Astrocyte (in vitro differentiated cells and primary cell): ENCODE measurements at regions not wholly inside any gene's neighbourhood (a gene's known extent, or its start where the extent isn't known, plus 50 kb on each side); places are given as distances from the start of the nearest gene placed in this dataset.

Source experiments
- DNase-seq: peaks from one replicate; pipeline ENCODE4 v3.0.0-alpha.2; 2010; ENCODE audit warnings: low read depth
- FAIRE-seq: peaks from 2 replicates; lab custom pipeline; 2011; peaks lifted over from hg19 to GRCh38; lab: Jason Lieb, UNC
- H2AFZ ChIP-seq: 2 replicates; pipeline ENCODE4 v1.6.0; 2012; ENCODE audit warnings: low read depth, low read length, inconsistent platforms
- H3K27ac ChIP-seq: 2 replicates; pipeline ENCODE4 v1.5.1; 2011; ENCODE audit warnings: low read depth, low read length, inconsistent platforms
- H3K27me3 ChIP-seq: 2 replicates; pipeline ENCODE4 v1.6.0; 2011; ENCODE audit warnings: low read length, inconsistent platforms; ENCODE audit not compliant: insufficient read depth
- H3K36me3 ChIP-seq: 2 replicates; pipeline ENCODE4 v1.5.1; 2011; ENCODE audit warnings: low read length, inconsistent platforms; ENCODE audit not compliant: insufficient read depth
- H3K4me1 ChIP-seq: 2 replicates; pipeline ENCODE4 v1.5.1; 2011; ENCODE audit warnings: low read length, inconsistent platforms; ENCODE audit not compliant: insufficient read depth
- H3K4me2 ChIP-seq: 2 replicates; pipeline ENCODE4 v1.6.0; 2012; ENCODE audit warnings: low read length, inconsistent platforms
- H3K4me3 ChIP-seq: 2 replicates; pipeline ENCODE4 v1.5.1; 2011; ENCODE audit warnings: low read depth, mild to moderate bottlenecking, low read length, inconsistent platforms; ENCODE audit not compliant: insufficient read depth
- H3K79me2 ChIP-seq: 2 replicates; pipeline ENCODE4 v1.6.0; 2012; ENCODE audit warnings: mild to moderate bottlenecking, low read length, inconsistent platforms; ENCODE audit not compliant: insufficient read depth
- H3K9ac ChIP-seq: 2 replicates; pipeline ENCODE4 v1.6.0; 2012; ENCODE audit warnings: mild to moderate bottlenecking, low read length, inconsistent platforms
- H3K9me3 ChIP-seq: 2 replicates; pipeline ENCODE4 v1.5.1; 2012; ENCODE audit warnings: low read depth, mild to moderate bottlenecking, low read length, inconsistent platforms; ENCODE audit not compliant: insufficient read depth
- H4K20me1 ChIP-seq: 2 replicates; pipeline ENCODE4 v1.6.0; 2012; ENCODE audit warnings: low read length, inconsistent platforms; ENCODE audit not compliant: insufficient read depth
- H3K27ac Mint-ChIP-seq: one replicate; pipeline ENCODE4 v1.8.0; 2021; ENCODE audit warnings: mild to moderate bottlenecking, mixed read lengths; ENCODE audit not compliant: unreplicated experiment
- H3K27me3 Mint-ChIP-seq: one replicate; pipeline ENCODE4 v1.8.0; 2021; ENCODE audit warnings: low read depth, mixed read lengths; ENCODE audit not compliant: unreplicated experiment
- H3K36me3 Mint-ChIP-seq: one replicate; pipeline ENCODE4 v1.8.0; 2021; ENCODE audit warnings: low read depth, mixed read lengths; ENCODE audit not compliant: unreplicated experiment
- H3K4me1 Mint-ChIP-seq: one replicate; pipeline ENCODE4 v1.8.0; 2021; ENCODE audit warnings: low read depth, mixed read lengths; ENCODE audit not compliant: unreplicated experiment
- H3K4me3 Mint-ChIP-seq: one replicate; pipeline ENCODE4 v1.8.0; 2021; ENCODE audit warnings: mild to moderate bottlenecking, moderate library complexity, mixed read lengths; ENCODE audit not compliant: unreplicated experiment
- H3K9me3 Mint-ChIP-seq: one replicate; pipeline ENCODE4 v1.8.0; 2021; ENCODE audit warnings: mild to moderate bottlenecking, mixed read lengths; ENCODE audit not compliant: unreplicated experiment
- EZH2 ChIP-seq: IDR thresholded peaks from 2 replicates; pipeline ENCODE4 v1.6.1; 2012; ENCODE audit warnings: mild to moderate bottlenecking, low read length, inconsistent platforms; ENCODE audit not compliant: insufficient read depth
- TF ChIP-seq, protein P1 (sequence below): IDR thresholded peaks from 2 replicates; pipeline ENCODE4 v1.5.1; 2011; ENCODE audit warnings: low read depth, mild to moderate bottlenecking, inconsistent platforms, low read length, moderate library complexity; ENCODE audit not compliant: insufficient read depth

DNA sequence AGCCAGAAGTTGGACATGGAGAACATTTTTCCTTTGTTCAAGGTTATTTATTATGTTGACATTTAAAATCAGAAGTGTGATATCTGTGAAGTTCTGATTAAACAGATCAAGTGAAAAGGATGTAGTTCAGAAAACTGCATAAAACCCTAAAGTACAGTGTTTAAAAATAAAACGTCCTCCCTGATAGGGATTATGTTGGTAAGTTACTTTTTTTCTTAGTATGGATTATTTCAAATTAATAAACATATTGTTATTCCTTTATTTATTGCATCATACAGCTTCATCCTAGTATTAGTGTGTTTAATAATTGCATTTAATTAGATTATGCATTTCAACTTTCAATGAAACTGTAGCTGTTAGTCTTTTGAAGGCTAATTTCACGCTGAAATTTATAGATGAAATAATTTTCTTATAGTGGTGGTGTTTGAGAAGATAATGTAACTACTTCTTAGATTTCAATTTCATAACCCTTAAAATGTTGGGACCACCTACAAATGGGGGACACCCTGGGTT lies 157.9 kb upstream of the DMRT1 start:
- peak overlapping the region; percentile 61 for H3K4me3 ChIP-seq

DNA sequence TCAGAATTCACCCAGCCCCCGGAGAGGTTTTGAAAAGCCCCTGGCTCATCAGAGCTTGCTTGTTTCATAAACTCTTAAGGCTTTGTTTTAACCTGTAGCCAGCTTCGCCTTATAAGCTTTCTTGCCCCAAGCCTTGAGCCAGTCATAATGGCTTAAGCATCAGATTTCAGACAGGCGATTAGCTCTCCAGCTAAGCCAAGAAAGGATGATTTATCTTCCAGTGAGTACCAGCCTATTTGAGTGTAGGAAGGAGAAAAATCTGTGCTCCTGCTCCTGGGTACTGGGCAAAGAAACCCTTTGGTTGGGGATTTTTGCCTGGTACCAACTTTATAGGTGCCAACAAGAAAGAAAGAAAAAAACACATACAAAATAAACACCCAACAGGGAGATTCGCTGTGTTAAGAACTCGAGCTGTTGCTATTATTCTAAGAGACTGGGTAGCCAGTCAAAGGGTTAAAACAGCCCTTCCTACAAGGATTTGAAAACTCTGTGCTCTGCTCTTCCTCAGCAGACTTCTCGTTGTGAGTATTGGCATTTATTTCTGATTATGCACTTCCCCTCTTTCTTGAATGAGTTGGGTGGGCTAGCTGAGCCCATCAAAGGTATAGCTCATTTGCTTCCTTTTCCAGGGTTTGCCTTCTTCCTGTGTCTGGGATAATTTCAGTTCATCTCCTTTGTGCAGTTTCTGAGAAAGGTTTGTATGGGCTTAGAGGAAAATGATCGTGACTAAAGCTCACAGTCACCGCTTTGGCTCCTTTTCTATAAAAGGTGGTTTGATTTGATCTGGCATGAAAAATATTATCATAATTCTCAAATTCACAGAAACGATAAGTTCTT lies 157.2 kb upstream of the DMRT1 start:
- H2AFZ ChIP-seq = peak overlapping the region; percentile 24
- H3K27me3 Mint-ChIP-seq = no peaks in the 10 kb centered on the region
- no peaks in the 10 kb centered on the region for H3K27me3 ChIP-seq
- H3K27ac Mint-ChIP-seq = peak overlapping the region; percentile 21
- H3K9me3 ChIP-seq = no peaks in the 10 kb centered on the region
- H3K9me3 Mint-ChIP-seq = peaks cover 2% of the 10 kb centered on the region
- H3K36me3 Mint-ChIP-seq = no peaks in the 10 kb centered on the region
- H3K4me2 ChIP-seq = peak overlapping the region; percentile 87
- TF ChIP-seq EZH2 = no peak
- TF ChIP-seq, protein P1, sequence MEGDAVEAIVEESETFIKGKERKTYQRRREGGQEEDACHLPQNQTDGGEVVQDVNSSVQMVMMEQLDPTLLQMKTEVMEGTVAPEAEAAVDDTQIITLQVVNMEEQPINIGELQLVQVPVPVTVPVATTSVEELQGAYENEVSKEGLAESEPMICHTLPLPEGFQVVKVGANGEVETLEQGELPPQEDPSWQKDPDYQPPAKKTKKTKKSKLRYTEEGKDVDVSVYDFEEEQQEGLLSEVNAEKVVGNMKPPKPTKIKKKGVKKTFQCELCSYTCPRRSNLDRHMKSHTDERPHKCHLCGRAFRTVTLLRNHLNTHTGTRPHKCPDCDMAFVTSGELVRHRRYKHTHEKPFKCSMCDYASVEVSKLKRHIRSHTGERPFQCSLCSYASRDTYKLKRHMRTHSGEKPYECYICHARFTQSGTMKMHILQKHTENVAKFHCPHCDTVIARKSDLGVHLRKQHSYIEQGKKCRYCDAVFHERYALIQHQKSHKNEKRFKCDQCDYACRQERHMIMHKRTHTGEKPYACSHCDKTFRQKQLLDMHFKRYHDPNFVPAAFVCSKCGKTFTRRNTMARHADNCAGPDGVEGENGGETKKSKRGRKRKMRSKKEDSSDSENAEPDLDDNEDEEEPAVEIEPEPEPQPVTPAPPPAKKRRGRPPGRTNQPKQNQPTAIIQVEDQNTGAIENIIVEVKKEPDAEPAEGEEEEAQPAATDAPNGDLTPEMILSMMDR = no peak
- peak overlapping the region; percentile 96 for H3K27ac ChIP-seq
- H3K4me1 ChIP-seq = peaks cover 41% of the 10 kb centered on the region
- H3K4me3 Mint-ChIP-seq = peak overlapping the region; percentile 43
- peak overlapping the region; percentile 87 for H3K9ac ChIP-seq
- H3K4me3 ChIP-seq = peak overlapping the region; percentile 61
- H4K20me1 ChIP-seq = no peaks in the 10 kb centered on the region
- FAIRE-seq (no peak), DNase-seq (peak; percentile 88)
- peaks cover 30% of the 10 kb centered on the region for H3K79me2 ChIP-seq
- H3K4me1 Mint-ChIP-seq = peaks cover 33% of the 10 kb centered on the region
- H3K36me3 ChIP-seq = no peaks in the 10 kb centered on the region

More for the DNA sequence above, 157.9 kb upstream of the DMRT1 start:
- peaks cover 41% of the 10 kb centered on the region for H3K4me1 ChIP-seq
- Mint-ChIP-seq H3K9me3 (peaks cover 2% of the 10 kb centered on the region), H3K36me3 (no peaks in the 10 kb centered on the region), H3K27ac (peak overlapping the region; percentile 21), H3K4me1 (peaks cover 33% of the 10 kb centered on the region), H3K27me3 (no peaks in the 10 kb centered on the region), H3K4me3 (no peak overlapping the region)
- H3K79me2 ChIP-seq = peaks cover 23% of the 10 kb centered on the region
- no peak for FAIRE-seq
- TF ChIP-seq, protein P1 = no peak
- TF ChIP-seq EZH2 = no peak
- no peaks in the 10 kb centered on the region for H3K9me3 ChIP-seq
- H3K4me2 ChIP-seq = peak overlapping the region; percentile 87
- peak overlapping the region; percentile 96 for H3K27ac ChIP-seq
- peak overlapping the region; percentile 87 for H3K9ac ChIP-seq
- no peaks in the 10 kb centered on the region for H3K36me3 ChIP-seq
- DNase-seq = no peak
- H3K27me3 ChIP-seq = no peaks in the 10 kb centered on the region
- H4K20me1 ChIP-seq = no peaks in the 10 kb centered on the region
- peak overlapping the region; percentile 17 for H2AFZ ChIP-seq

DNA sequence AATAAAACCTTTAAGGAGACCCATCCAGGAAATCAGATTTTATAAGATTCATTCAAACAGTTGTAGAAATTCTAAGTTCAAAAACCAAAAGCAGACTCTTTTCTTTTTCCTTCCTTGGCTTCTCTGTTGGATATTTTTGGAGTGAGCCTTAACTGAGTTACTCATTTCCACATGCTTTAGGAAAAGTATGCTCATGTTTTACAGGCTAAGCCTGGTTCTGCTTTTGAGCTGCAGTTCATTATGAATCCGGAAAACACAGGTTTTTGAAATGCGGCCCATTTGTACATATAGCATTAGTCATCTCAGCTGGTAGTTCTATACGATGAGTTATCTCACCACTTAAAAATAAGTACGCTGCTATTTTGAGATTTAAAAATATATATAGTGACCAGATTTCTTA lies 156.6 kb upstream of the DMRT1 start:
- Histone ChIP-seq H2AFZ (no peak overlapping the region), H3K27me3 (no peaks in the 10 kb centered on the region), H3K9ac (peak overlapping the region; percentile 87), H3K36me3 (no peaks in the 10 kb centered on the region), H3K4me2 (peak overlapping the region; percentile 87), H3K27ac (peak overlapping the region; percentile 96), H3K4me1 (peaks cover 39% of the 10 kb centered on the region), H3K9me3 (no peaks in the 10 kb centered on the region), H3K79me2 (peaks cover 31% of the 10 kb centered on the region), H3K4me3 (peak overlapping the region; percentile 61), H4K20me1 (no peaks in the 10 kb centered on the region)
- Mint-ChIP-seq H3K9me3 (peaks cover 2% of the 10 kb centered on the region), H3K4me1 (peaks cover 33% of the 10 kb centered on the region), H3K36me3 (no peaks in the 10 kb centered on the region), H3K27me3 (no peaks in the 10 kb centered on the region), H3K4me3 (peak overlapping the region; percentile 43), H3K27ac (peak overlapping the region; percentile 21)
- TF ChIP-seq, protein P1 = no peak
- TF ChIP-seq EZH2 = no peak
- FAIRE-seq (peak; percentile 77), DNase-seq (peak; percentile 76)
